ENCODE measurements at regions not wholly inside any gene's neighbourhood (a gene's known extent, or its start where the extent isn't known, plus 50 kb on each side); places are given as distances from the start of the nearest gene placed in this dataset.

- TF ChIP-seq, protein P1, sequence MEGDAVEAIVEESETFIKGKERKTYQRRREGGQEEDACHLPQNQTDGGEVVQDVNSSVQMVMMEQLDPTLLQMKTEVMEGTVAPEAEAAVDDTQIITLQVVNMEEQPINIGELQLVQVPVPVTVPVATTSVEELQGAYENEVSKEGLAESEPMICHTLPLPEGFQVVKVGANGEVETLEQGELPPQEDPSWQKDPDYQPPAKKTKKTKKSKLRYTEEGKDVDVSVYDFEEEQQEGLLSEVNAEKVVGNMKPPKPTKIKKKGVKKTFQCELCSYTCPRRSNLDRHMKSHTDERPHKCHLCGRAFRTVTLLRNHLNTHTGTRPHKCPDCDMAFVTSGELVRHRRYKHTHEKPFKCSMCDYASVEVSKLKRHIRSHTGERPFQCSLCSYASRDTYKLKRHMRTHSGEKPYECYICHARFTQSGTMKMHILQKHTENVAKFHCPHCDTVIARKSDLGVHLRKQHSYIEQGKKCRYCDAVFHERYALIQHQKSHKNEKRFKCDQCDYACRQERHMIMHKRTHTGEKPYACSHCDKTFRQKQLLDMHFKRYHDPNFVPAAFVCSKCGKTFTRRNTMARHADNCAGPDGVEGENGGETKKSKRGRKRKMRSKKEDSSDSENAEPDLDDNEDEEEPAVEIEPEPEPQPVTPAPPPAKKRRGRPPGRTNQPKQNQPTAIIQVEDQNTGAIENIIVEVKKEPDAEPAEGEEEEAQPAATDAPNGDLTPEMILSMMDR (IDR thresholded peaks at IDR 0.05 in 4 of 5, conservative IDR thresholded peaks at IDR 0.05 in 1 of 5) = no peak
- no peak for TF ChIP-seq POLR2A (IDR thresholded peaks at IDR 0.05)
Observed at GRCh38 chr14:32006263-32007110, 70.6 kb upstream of the ARHGAP5 start.

Data from gastrocnemius medialis (tissue), 4 donors.